T-helper 2 cell treated with Interferon-gamma antibody and Interleukin-4, amounts not matched to agents 5 μg/mL and 100 μg/mL, for 36 hours (primary cell): ENCODE measurements at regions not wholly inside any gene's neighbourhood (a gene's known extent, or its start where the extent isn't known, plus 50 kb on each side); places are given as distances from the start of the nearest gene placed in this dataset.

Experiments used
- DNase-seq: peaks from one replicate; pipeline ENCODE4 v3.0.0; 2021; ENCODE audit warnings: low spot score
- H3K27ac Mint-ChIP-seq: one replicate; pipeline ENCODE4 v1.8.0; 2021; ENCODE audit warnings: mild to moderate bottlenecking, mixed read lengths
- H3K27me3 Mint-ChIP-seq: one replicate; pipeline ENCODE4 v1.8.0; 2021; ENCODE audit warnings: low read depth, mixed read lengths
- H3K36me3 Mint-ChIP-seq: one replicate; pipeline ENCODE4 v1.8.0; 2021; ENCODE audit warnings: low read depth, mixed read lengths
- H3K4me1 Mint-ChIP-seq: one replicate; pipeline ENCODE4 v1.8.0; 2021; ENCODE audit warnings: low read depth, mixed read lengths
- H3K4me3 Mint-ChIP-seq: one replicate; pipeline ENCODE4 v1.8.0; 2022; ENCODE audit warnings: mild to moderate bottlenecking, moderate library complexity, mixed read lengths
- H3K9me3 Mint-ChIP-seq: one replicate; pipeline ENCODE4 v1.8.0; 2021; ENCODE audit warnings: mixed read lengths

DNA sequence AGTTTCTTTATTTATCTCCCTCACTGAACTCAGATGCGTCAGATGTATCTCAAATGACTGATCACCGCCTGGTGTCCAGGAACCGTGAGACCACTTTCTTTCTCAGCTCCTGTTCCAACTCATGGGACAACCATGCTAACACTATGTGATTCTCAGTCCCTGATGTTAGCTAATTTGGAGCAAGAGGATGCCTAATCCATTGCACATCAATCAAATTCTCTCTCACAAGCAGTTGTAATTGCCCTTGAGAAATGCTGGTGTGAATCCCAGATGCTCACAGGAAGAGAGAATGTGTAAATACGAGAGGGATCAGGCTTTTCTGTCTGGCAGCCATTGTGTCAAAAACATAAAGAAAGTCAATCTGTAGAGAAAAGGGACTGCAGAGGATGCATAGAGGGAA, 134.9 kb downstream of the WSCD1 start:
- DNase-seq: no peak
- H3K27ac Mint-ChIP-seq: no peak overlapping the region
- no peaks in the 10 kb centered on the region for H3K9me3 Mint-ChIP-seq
- H3K36me3 Mint-ChIP-seq: no peaks in the 10 kb centered on the region
- H3K4me1 Mint-ChIP-seq: no peaks in the 10 kb centered on the region
- H3K27me3 Mint-ChIP-seq: no peaks in the 10 kb centered on the region
- H3K4me3 Mint-ChIP-seq: no peak overlapping the region

DNA sequence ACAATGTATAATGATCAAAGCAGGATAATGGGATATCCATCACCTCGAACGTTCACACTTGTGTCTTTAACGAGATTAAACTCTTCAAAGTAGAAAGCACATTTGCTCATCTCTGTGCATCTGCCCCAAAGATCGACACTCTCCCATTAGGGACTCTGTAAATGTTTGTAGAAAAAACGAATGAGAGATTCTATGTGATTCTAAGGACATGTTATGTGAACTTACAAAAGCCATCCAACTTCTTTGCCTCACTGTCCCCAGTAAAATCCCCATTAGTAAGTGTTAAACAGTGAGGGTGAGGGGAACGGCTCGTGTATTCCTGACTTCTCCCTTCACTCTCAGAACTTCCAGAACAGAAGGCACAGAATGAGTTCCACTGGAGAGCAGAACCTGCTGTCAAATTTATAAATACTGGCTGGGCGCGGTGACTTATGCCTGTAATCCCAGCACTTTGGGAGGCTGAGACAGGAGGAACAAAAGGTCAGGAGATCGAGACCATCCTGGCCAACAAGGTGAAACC, 134.1 kb downstream of the WSCD1 start:
- Mint-ChIP-seq H3K36me3 (no peaks in the 10 kb centered on the region), H3K4me3 (no peak overlapping the region), H3K4me1 (no peaks in the 10 kb centered on the region), H3K9me3 (no peaks in the 10 kb centered on the region), H3K27ac (no peak overlapping the region), H3K27me3 (no peaks in the 10 kb centered on the region)
- DNase-seq: no peak

DNA sequence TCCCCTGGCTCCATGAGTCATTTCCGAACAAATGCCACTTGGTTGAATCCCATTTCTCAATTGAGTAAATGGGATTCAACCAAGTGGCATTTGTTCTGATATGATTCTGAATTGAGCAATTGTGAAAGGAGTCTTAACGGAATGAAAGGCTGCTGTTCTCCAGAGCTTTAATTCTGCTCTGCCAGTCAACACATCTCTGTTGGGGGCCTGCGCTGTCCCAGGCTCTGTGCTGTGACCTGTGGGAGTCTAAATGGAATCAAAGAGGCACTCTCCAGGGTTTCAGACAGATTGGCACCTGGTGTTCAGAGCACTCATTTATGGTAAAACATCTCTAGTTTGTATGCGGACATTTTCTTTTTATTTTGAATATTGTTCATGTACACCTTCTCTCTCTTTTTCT, 126.2 kb downstream of the WSCD1 start:
- H3K9me3 Mint-ChIP-seq: peaks cover 9% of the 10 kb centered on the region
- H3K27ac Mint-ChIP-seq: no peak overlapping the region
- H3K4me3 Mint-ChIP-seq: no peak overlapping the region
- no peaks in the 10 kb centered on the region for H3K4me1 Mint-ChIP-seq
- DNase-seq: no peak
- no peaks in the 10 kb centered on the region for H3K27me3 Mint-ChIP-seq
- peaks cover 3% of the 10 kb centered on the region for H3K36me3 Mint-ChIP-seq

DNA sequence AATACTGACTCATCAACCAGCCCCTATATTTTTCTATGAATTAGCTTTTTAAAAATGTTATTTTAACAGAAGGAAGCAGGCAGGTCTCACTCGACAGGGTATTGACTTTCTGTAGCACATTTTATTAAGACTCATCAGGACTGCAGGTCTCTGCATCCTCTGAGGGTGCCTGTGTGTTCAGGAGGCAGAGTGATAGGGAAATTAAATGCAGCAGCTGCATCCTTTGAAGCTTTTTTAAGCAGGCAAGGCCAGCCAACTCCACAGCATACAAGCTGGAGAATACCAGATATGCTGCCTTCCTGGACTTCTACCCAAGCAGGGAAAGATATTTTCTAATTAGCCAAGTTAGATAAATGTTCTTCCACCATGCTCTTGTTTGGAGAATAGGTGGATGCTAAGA, 124.9 kb downstream of the WSCD1 start:
- H3K4me1 Mint-ChIP-seq: no peaks in the 10 kb centered on the region
- peaks cover 9% of the 10 kb centered on the region for H3K9me3 Mint-ChIP-seq
- H3K4me3 Mint-ChIP-seq: no peak overlapping the region
- no peak overlapping the region for H3K27ac Mint-ChIP-seq
- DNase-seq: no peak
- H3K27me3 Mint-ChIP-seq: no peaks in the 10 kb centered on the region
- peaks cover 3% of the 10 kb centered on the region for H3K36me3 Mint-ChIP-seq

DNA sequence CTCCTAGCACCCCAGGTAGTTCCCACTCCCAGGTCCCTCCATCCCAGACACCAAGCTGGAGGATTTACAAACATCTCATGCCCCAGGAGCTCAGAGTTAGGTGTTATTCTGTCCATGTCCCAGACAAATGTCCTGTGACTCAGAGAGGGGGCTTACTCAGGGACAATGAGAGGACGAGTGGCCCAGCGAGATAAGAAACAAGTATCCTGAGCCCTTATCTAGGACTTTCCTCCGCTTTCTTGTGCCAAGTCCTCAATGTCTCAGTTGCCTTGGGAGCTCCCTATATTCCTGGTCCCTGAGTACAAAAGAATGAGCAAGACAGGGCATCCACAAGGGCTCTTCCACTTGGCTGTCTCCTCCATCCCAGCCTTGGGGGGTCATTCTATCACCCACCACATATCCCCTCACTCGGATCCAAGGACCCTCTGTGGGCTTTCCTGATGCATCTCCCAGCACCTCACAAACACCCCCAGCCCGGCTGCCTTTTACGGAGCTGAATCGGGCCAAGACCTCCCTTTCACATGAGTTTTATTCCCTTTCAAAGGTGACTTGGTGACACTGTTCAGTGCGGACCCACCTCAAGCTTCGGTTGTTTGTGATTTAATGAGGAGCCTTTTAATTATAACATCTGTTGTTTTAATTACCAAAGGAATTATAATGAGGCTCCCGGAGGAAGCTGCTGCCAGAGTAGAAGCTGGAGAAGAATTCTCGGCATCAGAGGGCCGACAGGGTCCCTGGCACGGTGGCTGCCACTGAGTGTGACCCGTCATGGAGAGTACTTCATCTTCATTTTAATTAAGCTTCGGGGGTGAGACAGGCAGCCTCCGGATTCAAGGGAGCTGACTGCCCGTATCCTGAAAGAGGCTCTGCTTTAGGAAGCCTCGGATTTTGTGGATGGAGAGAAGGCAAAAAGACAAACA, 121.5 kb downstream of the WSCD1 start:
- Mint-ChIP-seq H3K4me1 (no peaks in the 10 kb centered on the region), H3K36me3 (peaks cover 3% of the 10 kb centered on the region), H3K9me3 (peaks cover 9% of the 10 kb centered on the region), H3K27ac (no peak overlapping the region), H3K4me3 (no peak overlapping the region), H3K27me3 (no peaks in the 10 kb centered on the region)
- no peak for DNase-seq

DNA sequence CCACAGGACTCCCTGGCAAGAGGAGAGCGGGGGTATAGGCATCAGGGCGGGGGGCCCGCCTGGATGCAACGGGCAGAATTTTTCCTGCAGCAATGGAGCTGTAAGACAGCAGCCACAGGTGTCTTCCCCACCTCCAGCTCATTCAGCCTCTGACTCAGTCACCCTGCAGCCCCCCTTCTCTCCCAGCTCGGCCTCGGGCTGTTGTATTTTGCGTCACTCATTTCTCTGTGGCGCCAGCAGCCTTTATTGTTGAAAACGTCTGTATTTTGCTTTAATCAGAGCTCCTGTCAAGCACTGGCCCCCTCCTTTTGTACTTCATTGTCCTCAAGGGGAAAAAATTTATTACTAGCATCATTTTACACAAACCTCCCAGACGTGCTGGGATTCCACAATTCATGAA, 117.7 kb downstream of the WSCD1 start:
- Mint-ChIP-seq H3K36me3 (no peaks in the 10 kb centered on the region), H3K27ac (no peak overlapping the region), H3K4me3 (no peak overlapping the region), H3K27me3 (peaks cover 3% of the 10 kb centered on the region), H3K4me1 (no peaks in the 10 kb centered on the region), H3K9me3 (peaks cover under 1% of the 10 kb centered on the region)
- DNase-seq: no peak

DNA sequence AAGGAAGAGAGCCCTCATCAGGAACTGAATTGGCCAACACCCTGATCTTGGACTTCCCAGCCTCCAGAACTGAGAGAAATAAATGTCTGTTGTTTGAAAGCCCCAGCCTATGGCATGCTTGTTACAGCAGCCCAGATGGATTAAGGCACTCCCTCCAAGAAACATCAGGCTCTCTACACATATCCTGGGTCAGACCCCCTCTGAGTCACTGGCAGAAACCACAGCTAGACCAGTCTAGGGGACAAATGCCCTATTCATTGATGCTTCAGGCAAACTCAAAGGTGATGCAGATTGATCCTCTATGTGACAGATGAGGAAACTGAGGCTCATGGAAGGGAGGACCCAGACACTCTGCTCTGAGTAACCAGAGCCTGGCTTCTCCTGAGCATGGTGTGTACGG, 116.8 kb downstream of the WSCD1 start:
- H3K4me3 Mint-ChIP-seq: no peak overlapping the region
- peaks cover 3% of the 10 kb centered on the region for H3K27me3 Mint-ChIP-seq
- no peaks in the 10 kb centered on the region for H3K4me1 Mint-ChIP-seq
- H3K36me3 Mint-ChIP-seq: no peaks in the 10 kb centered on the region
- DNase-seq: no peak
- no peak overlapping the region for H3K27ac Mint-ChIP-seq
- H3K9me3 Mint-ChIP-seq: no peaks in the 10 kb centered on the region

DNA sequence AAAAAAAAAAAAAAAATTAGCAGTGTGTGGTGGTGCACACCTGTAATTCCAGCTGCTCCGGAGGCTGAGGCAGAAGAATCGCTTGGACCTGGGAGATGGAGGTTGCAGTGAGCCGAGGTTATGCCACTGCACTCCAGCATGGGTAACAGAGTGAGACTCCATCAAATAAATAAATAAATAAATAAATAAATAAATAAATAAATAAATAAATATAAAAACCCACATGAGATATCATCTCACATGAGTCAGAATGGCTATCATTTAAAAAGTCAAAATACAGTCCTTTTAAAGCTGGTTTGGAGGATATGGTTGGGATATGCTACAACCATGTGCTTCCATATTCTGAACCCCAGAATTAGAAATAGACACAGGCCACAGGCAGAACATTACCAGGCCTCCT, 114.3 kb downstream of the WSCD1 start:
- peaks cover 3% of the 10 kb centered on the region for H3K27me3 Mint-ChIP-seq
- no peaks in the 10 kb centered on the region for H3K4me1 Mint-ChIP-seq
- H3K27ac Mint-ChIP-seq: no peak overlapping the region
- DNase-seq: no peak
- no peaks in the 10 kb centered on the region for H3K9me3 Mint-ChIP-seq
- no peak overlapping the region for H3K4me3 Mint-ChIP-seq
- no peaks in the 10 kb centered on the region for H3K36me3 Mint-ChIP-seq

DNA sequence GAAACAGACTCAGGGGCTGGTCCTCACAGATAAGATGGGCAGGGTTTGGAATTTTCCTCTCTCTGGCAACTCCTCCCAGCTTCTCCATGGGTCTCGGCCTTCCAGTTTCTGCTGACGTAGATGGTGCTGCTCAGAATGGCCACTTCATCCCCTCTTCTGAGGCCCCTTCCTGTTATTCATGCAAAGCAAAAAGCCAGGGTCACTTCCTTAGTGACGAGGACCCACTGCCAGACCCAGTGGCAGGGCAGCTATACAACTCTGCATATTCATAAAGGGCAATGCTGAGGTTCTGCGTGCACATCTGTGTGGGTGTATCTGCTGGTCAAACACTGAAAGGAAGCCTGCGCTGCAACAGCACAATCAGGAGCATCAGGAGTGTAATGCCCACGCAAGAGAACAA, 108.8 kb downstream of the WSCD1 start:
- H3K36me3 Mint-ChIP-seq: no peaks in the 10 kb centered on the region
- peaks cover 6% of the 10 kb centered on the region for H3K27me3 Mint-ChIP-seq
- H3K9me3 Mint-ChIP-seq: no peaks in the 10 kb centered on the region
- H3K4me1 Mint-ChIP-seq: no peaks in the 10 kb centered on the region
- no peak overlapping the region for H3K27ac Mint-ChIP-seq
- DNase-seq: no peak
- no peak overlapping the region for H3K4me3 Mint-ChIP-seq

DNA sequence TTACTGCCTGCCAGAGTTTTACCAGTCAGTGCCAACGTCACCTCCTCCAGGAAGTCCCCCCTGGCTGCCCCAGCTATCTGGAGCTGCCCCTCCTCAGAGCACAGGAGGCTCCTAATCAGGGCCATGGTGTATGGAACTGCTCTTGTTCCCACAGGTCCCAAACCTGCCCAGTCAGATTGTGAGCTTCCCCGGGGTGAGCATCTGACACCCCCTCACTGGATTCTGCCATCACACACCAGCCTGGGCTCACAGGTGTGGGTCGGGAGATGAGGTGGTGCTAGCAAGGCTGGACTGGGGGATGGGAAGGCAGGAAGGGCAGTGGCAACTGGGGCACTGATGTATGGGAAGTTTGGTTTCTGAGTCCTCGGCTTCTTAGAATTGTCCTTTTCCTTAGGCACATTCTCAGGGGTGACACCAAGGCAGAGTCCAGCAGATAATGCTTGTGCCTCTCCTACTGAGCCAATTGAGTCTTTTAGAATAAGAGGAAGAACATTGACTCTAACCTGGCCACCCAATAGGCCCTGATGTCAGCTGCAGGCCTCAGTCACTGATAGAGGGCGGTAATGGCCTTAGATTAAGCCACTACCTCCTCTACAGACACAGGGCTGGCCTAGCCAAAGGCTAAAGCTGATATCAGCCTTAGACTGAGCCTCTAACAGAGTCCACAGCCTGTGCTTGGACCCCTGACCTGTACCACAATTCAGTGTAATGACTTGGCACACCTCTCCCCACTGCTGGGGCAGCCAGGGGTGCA, 107.9 kb downstream of the WSCD1 start:
- H3K27ac Mint-ChIP-seq: no peak overlapping the region
- no peak for DNase-seq
- no peaks in the 10 kb centered on the region for H3K9me3 Mint-ChIP-seq
- H3K27me3 Mint-ChIP-seq: peaks cover 4% of the 10 kb centered on the region
- H3K4me1 Mint-ChIP-seq: no peaks in the 10 kb centered on the region
- no peak overlapping the region for H3K4me3 Mint-ChIP-seq
- H3K36me3 Mint-ChIP-seq: no peaks in the 10 kb centered on the region
